NCI-H146 (cell line): ENCODE measurements at regions not wholly inside any gene's neighbourhood (a gene's known extent, or its start where the extent isn't known, plus 50 kb on each side); places are given as distances from the start of the nearest gene placed in this dataset.

Source experiments
- DNase-seq: peaks from one replicate; lab custom pipeline; 2025; lab: John Stamatoyannopoulos, UW

- no peak for DNase-seq
Measured at GRCh38 chr9:79940919-79941318, 369.2 kb downstream of the TLE4 start.

- no peak for DNase-seq
Measured at GRCh38 chr9:79939819-79940218, 368.1 kb downstream of the TLE4 start.

GRCh38 chr9:79936336-79936735 is 364.6 kb downstream of the TLE4 start:
- no peak for DNase-seq

GRCh38 chr9:79929285-79929684 is 357.5 kb downstream of the TLE4 start:
- no peak for DNase-seq

- DNase-seq, result no peak
Measured at GRCh38 chr9:79928661-79929223, 357.0 kb downstream of the TLE4 start.

- DNase-seq, result no peak
Measured at GRCh38 chr9:79925326-79925725, 353.6 kb downstream of the TLE4 start.

- DNase-seq, result no peak
Measured at GRCh38 chr9:79924836-79925235, 353.1 kb downstream of the TLE4 start.

- DNase-seq, result no peak
Measured at GRCh38 chr9:79917421-79917820, 345.7 kb downstream of the TLE4 start.

- no peak for DNase-seq
Measured at GRCh38 chr9:79913867-79914266, 342.1 kb downstream of the TLE4 start.

- DNase-seq, result no peak
Measured at GRCh38 chr9:79912318-79913070, 340.7 kb downstream of the TLE4 start.

- DNase-seq, result no peak
Measured at GRCh38 chr9:79911724-79912123, 340.0 kb downstream of the TLE4 start.

- DNase-seq, result no peak
Measured at GRCh38 chr9:79902825-79903600, 331.2 kb downstream of the TLE4 start.

- DNase-seq, result no peak
Measured at GRCh38 chr9:79900754-79901153, 329.0 kb downstream of the TLE4 start.

- DNase-seq, result no peak
Measured at GRCh38 chr9:79896390-79896980, 324.7 kb downstream of the TLE4 start.

- DNase-seq, result no peak
Measured at GRCh38 chr9:79895232-79895631, 323.5 kb downstream of the TLE4 start.

GRCh38 chr9:79889369-79889768 is 317.6 kb downstream of the TLE4 start:
- DNase-seq, result no peak

GRCh38 chr9:79885093-79885857 is 313.5 kb downstream of the TLE4 start:
- no peak for DNase-seq

GRCh38 chr9:79884546-79884945 is 312.8 kb downstream of the TLE4 start:
- DNase-seq, result no peak

- DNase-seq, result no peak
Measured at GRCh38 chr9:79883073-79883645, 311.4 kb downstream of the TLE4 start.

GRCh38 chr9:79880626-79881025 is 308.9 kb downstream of the TLE4 start:
- DNase-seq, result no peak

GRCh38 chr9:79877943-79878602 is 306.3 kb downstream of the TLE4 start:
- no peak for DNase-seq
